Activated CD4-positive, CD25-positive, alpha-beta regulatory T cell (primary cell): ENCODE measurements at regions not wholly inside any gene's neighbourhood (a gene's known extent, or its start where the extent isn't known, plus 50 kb on each side); places are given as distances from the start of the nearest gene placed in this dataset.

Source experiments
- DNase-seq, 4 experiments: peaks; one replicate each; lab custom pipeline; 2025; lab: John Stamatoyannopoulos, UW

GRCh38 chr16:85557083-85557970 is 55.8 kb upstream of the GSE1 start:
- no peak for DNase-seq

- DNase-seq = no peak
Measured at GRCh38 chr16:85557971-85558657, 55.0 kb upstream of the GSE1 start.

DNA sequence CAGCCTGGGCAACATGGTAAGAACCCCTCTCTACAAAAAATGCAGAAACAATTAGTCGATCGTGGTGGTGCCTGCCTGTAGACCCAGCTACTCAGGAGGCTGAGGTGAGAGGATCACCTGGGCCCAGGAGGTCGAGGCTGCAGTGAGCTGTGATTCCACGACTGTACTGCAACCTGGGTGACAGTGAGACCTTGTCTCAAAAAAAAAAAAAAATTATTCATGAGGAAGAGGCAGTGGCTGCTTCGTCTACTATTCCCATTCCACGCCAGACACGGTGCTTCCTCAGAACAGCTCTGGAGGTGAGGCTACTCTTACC is 52.2 kb upstream of the GSE1 start:
- no peak for DNase-seq

- no peak for DNase-seq
Measured at GRCh38 chr16:85561248-85562092, 51.7 kb upstream of the GSE1 start.

- no peak for DNase-seq
Measured at GRCh38 chr16:85562093-85562786, 50.9 kb upstream of the GSE1 start.

GRCh38 chr16:85563034-85563433 is 50.1 kb upstream of the GSE1 start:
- DNase-seq = no peak
